ENCODE measurements at regions not wholly inside any gene's neighbourhood (a gene's known extent, or its start where the extent isn't known, plus 50 kb on each side); places are given as distances from the start of the nearest gene placed in this dataset.
"Not testable (repeated sequence)": the region's sequence is repeated elsewhere in the genome, so short reads cannot be mapped to it uniquely, and the experiment has no call there.

DNA sequence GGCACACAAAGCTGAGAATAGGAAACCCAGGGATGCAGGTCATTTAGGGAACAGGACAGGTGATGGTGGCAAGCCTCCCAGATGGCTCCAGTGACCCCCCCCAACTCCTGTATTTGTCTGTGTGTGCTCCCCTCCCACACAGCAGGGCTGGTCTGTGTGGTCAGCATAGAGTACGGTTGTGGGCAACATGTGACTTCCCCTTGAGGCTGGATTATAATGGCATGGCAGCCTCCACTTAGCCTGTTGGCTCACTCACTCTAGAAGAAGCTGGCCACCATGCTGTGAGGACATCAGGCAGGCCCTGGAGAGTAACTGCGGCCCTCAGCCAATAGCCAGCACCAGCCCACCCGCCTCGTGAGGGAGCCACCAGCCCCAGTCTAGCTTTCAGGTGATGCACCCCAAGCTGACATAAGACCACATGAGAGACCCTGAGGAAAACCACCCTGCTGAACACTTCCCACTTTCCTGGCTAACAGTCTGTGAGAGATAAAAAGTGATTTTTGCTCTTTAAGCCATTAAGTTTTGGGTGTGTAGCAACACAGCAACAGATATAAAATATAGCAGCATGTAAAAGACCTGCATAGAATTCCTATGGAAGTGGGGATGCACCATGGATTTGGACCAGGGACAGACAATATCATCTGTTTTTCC is 151.3 kb downstream of the LAT start:
- H3K36me3 ChIP-seq (ENCODE audit: control insufficient read depth, insufficient read depth, low read length); H3K9me3 ChIP-seq (replicated peaks; ENCODE audit: control insufficient read depth, low read depth, low read length); DNase-seq; H3K27ac ChIP-seq (ENCODE audit: low read length); H3K4me3 ChIP-seq (ENCODE audit: low read length): not testable (repeated sequence)
- Histone ChIP-seq H3K27me3 (ENCODE audit: control insufficient read depth, insufficient read depth, low read length) (peaks cover 11% of the 10 kb centered on the region), H3K4me1 (ENCODE audit: control insufficient read depth, insufficient read depth, low read length) (peaks cover 18% of the 10 kb centered on the region)
- no CpG with 5 or more reads among the region's 4 CpGs for WGBS (ENCODE audit: insufficient coverage)

DNA sequence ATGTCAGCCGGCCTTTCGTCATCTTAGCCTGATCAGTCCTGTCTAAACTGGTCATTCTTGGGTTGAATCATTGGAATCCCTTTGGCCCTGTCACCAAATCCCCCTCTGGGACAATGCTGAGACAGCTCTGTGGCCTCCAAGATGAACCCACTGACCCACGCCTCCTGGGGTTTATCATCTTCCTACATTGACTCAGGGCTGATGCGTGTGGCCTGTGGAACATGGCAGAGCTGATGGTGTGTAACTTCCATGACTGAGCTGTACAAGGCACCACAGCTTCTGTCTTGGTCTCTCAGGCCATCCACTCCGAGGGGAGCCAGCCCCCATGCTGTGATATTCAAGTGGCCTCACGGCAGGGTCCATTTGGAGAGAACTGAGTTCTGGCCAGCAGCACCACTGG is 150.2 kb downstream of the LAT start:
- not testable (repeated sequence) for H3K36me3 ChIP-seq (ENCODE audit: control insufficient read depth, insufficient read depth, low read length); H3K27ac ChIP-seq (ENCODE audit: low read length); H3K9me3 ChIP-seq (replicated peaks; ENCODE audit: control insufficient read depth, low read depth, low read length); H3K27me3 ChIP-seq (ENCODE audit: control insufficient read depth, insufficient read depth, low read length); DNase-seq; H3K4me3 ChIP-seq (ENCODE audit: low read length)
- peaks cover 19% of the 10 kb centered on the region for H3K4me1 ChIP-seq (ENCODE audit: control insufficient read depth, insufficient read depth, low read length)
- 100% methylated on average over 1 of the region's 6 CpGs for WGBS (ENCODE audit: insufficient coverage)

DNA sequence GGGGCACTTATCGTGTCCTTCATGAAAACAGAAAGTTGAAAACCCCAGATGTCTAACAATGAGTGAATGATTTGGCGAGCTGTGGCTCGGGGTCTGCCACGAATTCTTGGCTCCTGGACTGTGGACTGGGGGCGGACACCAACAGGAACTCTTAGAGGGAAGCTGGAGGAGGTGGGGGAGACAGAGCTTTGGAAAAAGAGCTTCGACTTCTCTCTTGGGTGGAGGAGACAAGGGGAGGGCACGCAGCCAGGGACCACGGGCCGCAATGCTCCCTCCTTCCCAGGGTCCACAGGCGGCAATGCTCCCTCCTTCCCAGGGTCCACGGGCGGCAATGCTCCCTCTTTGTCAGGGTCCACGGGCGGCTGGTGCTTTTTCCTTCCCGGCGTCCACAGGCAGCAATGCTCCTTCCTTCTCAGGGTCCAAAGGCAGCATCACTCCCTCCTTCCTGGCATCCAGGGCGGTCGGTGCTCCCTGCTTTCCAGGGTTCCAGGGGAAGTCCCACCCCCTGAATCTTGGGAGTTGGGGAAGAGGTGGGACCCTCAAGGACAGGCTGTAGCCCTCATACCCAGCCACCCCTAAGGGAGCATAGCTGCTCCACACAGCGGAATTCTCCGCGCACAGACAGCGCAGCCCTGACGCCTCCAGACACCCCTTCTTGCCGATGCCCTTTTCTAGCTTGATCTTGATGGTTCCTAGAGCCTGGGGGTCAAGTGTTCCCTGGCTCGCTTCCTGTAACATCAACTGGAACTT is 149.0 kb downstream of the LAT start:
- H3K27ac ChIP-seq (ENCODE audit: low read length); DNase-seq; H3K27me3 ChIP-seq (ENCODE audit: control insufficient read depth, insufficient read depth, low read length); H3K4me3 ChIP-seq (ENCODE audit: low read length); H3K36me3 ChIP-seq (ENCODE audit: control insufficient read depth, insufficient read depth, low read length); H3K9me3 ChIP-seq (replicated peaks; ENCODE audit: control insufficient read depth, low read depth, low read length); H3K4me1 ChIP-seq (ENCODE audit: control insufficient read depth, insufficient read depth, low read length): not testable (repeated sequence)
- WGBS (ENCODE audit: insufficient coverage) = 40% methylated on average over 8 of the region's 25 CpGs

- not testable (repeated sequence) for H3K27ac ChIP-seq (ENCODE audit: low read length); H3K36me3 ChIP-seq (ENCODE audit: control insufficient read depth, insufficient read depth, low read length); DNase-seq; H3K9me3 ChIP-seq (replicated peaks; ENCODE audit: control insufficient read depth, low read depth, low read length); H3K4me3 ChIP-seq (ENCODE audit: low read length); H3K27me3 ChIP-seq (ENCODE audit: control insufficient read depth, insufficient read depth, low read length)
- peaks cover 12% of the 10 kb centered on the region for H3K4me1 ChIP-seq (ENCODE audit: control insufficient read depth, insufficient read depth, low read length)
- WGBS (ENCODE audit: insufficient coverage) = no CpG with 5 or more reads among the region's 19 CpGs
These were observed 148.0 kb downstream of the LAT start for GRCh38 chr16:29132869-29133268.

DNA sequence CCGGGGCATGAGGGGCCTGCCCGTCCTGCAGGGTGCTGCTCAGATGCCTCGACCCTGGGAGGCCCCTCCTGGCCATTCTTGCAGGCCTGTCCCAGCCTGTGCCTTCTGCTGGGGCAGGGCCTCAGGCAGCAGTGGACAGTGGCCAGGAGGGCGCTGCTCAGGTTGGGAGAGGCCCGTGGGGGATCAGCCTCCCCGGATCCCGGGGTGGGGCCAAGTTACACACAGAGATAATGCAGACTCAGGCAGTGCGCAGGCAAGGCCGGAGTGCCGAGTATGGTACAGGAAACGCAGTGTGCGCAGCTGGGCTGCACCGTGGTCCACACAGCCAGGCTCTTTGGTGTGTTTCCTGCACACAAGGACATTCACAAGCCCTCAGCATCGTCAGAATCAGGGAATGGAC is 147.6 kb downstream of the LAT start:
- not testable (repeated sequence) for H3K27ac ChIP-seq (ENCODE audit: low read length); DNase-seq; H3K27me3 ChIP-seq (ENCODE audit: control insufficient read depth, insufficient read depth, low read length); H3K4me3 ChIP-seq (ENCODE audit: low read length); H3K36me3 ChIP-seq (ENCODE audit: control insufficient read depth, insufficient read depth, low read length); H3K9me3 ChIP-seq (replicated peaks; ENCODE audit: control insufficient read depth, low read depth, low read length)
- peaks cover 12% of the 10 kb centered on the region for H3K4me1 ChIP-seq (ENCODE audit: control insufficient read depth, insufficient read depth, low read length)
- WGBS (ENCODE audit: insufficient coverage) = 78% methylated on average over 12 of the region's 14 CpGs

GRCh38 chr16:29130901-29131851 is 146.3 kb downstream of the LAT start:
- 41% methylated on average over 12 of the region's 33 CpGs for WGBS (ENCODE audit: insufficient coverage)
- H3K27me3 ChIP-seq (ENCODE audit: control insufficient read depth, insufficient read depth, low read length); H3K4me3 ChIP-seq (ENCODE audit: low read length); H3K9me3 ChIP-seq (replicated peaks; ENCODE audit: control insufficient read depth, low read depth, low read length); H3K36me3 ChIP-seq (ENCODE audit: control insufficient read depth, insufficient read depth, low read length): not testable (repeated sequence)
- peak; percentile 49 for DNase-seq
- Histone ChIP-seq H3K4me1 (ENCODE audit: control insufficient read depth, insufficient read depth, low read length) (peaks cover 12% of the 10 kb centered on the region), H3K27ac (ENCODE audit: low read length) (peak overlapping the region; percentile 29)

- DNase-seq = peak; percentile 53
- 55% methylated on average over 2 of the region's 25 CpGs for WGBS (ENCODE audit: insufficient coverage)
- not testable (repeated sequence) for H3K36me3 ChIP-seq (ENCODE audit: control insufficient read depth, insufficient read depth, low read length); H3K4me3 ChIP-seq (ENCODE audit: low read length); H3K27me3 ChIP-seq (ENCODE audit: control insufficient read depth, insufficient read depth, low read length); H3K9me3 ChIP-seq (replicated peaks; ENCODE audit: control insufficient read depth, low read depth, low read length)
- H3K4me1 ChIP-seq (ENCODE audit: control insufficient read depth, insufficient read depth, low read length) = peaks cover 12% of the 10 kb centered on the region
- peak overlapping the region; percentile 29 for H3K27ac ChIP-seq (ENCODE audit: low read length)
These were observed 145.4 kb downstream of the LAT start for GRCh38 chr16:29130131-29130711.

GRCh38 chr16:29129458-29130038 is 144.7 kb downstream of the LAT start:
- 43% methylated on average over 14 of the region's 18 CpGs for WGBS (ENCODE audit: insufficient coverage)
- DNase-seq = peak; percentile 57

GRCh38 chr16:29128732-29129457 is 144.0 kb downstream of the LAT start:
- H3K4me3 ChIP-seq (ENCODE audit: low read length); H3K27ac ChIP-seq (ENCODE audit: low read length); H3K36me3 ChIP-seq (ENCODE audit: control insufficient read depth, insufficient read depth, low read length); H3K9me3 ChIP-seq (replicated peaks; ENCODE audit: control insufficient read depth, low read depth, low read length); DNase-seq; H3K27me3 ChIP-seq (ENCODE audit: control insufficient read depth, insufficient read depth, low read length): not testable (repeated sequence)
- WGBS (ENCODE audit: insufficient coverage) = 65% methylated on average over 13 of the region's 20 CpGs
- peaks cover 12% of the 10 kb centered on the region for H3K4me1 ChIP-seq (ENCODE audit: control insufficient read depth, insufficient read depth, low read length)

More at GRCh38 chr16:29129458-29130038, 144.7 kb downstream of the LAT start:
- Histone ChIP-seq H3K27ac (ENCODE audit: low read length) (peak overlapping the region; percentile 29), H3K4me1 (ENCODE audit: control insufficient read depth, insufficient read depth, low read length) (peaks cover 12% of the 10 kb centered on the region)
- not testable (repeated sequence) for H3K9me3 ChIP-seq (replicated peaks; ENCODE audit: control insufficient read depth, low read depth, low read length); H3K4me3 ChIP-seq (ENCODE audit: low read length); H3K27me3 ChIP-seq (ENCODE audit: control insufficient read depth, insufficient read depth, low read length); H3K36me3 ChIP-seq (ENCODE audit: control insufficient read depth, insufficient read depth, low read length)

Data from muscle of leg (tissue), 3 donors.